ENCODE measurements at regions not wholly inside any gene's neighbourhood (a gene's known extent, or its start where the extent isn't known, plus 50 kb on each side); places are given as distances from the start of the nearest gene placed in this dataset.

GRCh38 chr11:80240245-80240644 is 799.4 kb upstream of the TENM4 start:
- Histone ChIP-seq H4K5ac (ENCODE audit: insufficient read length, low read depth, low read length) (no peak overlapping the region), H4K91ac (ENCODE audit: insufficient read length, low read depth, low read length) (no peak overlapping the region), H2BK15ac (ENCODE audit: low read depth, low read length) (no peak overlapping the region), H2BK12ac (ENCODE audit: insufficient read length, low read depth, low read length) (no peak overlapping the region), H2AK5ac (ENCODE audit: insufficient read length, low read length) (no peak overlapping the region), H4K20me1 (ENCODE audit: control insufficient read depth, insufficient read depth, insufficient read length) (no peaks in the 10 kb centered on the region), H3K4me2 (ENCODE audit: insufficient read depth, insufficient read length, low read length) (no peak overlapping the region), H3K9me3 (ENCODE audit: control insufficient read depth, low read depth, low read length) (no peaks in the 10 kb centered on the region), H3K56ac (ENCODE audit: insufficient read length, low read depth, low read length) (no peak overlapping the region), H3K79me1 (ENCODE audit: insufficient read depth, low read depth, low read length, poor library complexity, severe bottlenecking) (no peaks in the 10 kb centered on the region), H3T11ph (ENCODE audit: low read length) (no peak overlapping the region), H2AFZ (ENCODE audit: low read length) (no peak overlapping the region), H3K18ac (ENCODE audit: insufficient read length, low read depth, low read length) (no peak overlapping the region), H2BK20ac (ENCODE audit: low read depth, low read length, poor library complexity, severe bottlenecking) (no peak overlapping the region), H3K9ac (ENCODE audit: extremely low read depth, insufficient read length, low read length) (no peak overlapping the region), H3K4ac (ENCODE audit: low read depth, low read length) (no peak overlapping the region), H2BK120ac (ENCODE audit: low read depth, low read length, poor library complexity, severe bottlenecking) (no peak overlapping the region), H3K79me2 (ENCODE audit: insufficient read depth, low read length) (no peaks in the 10 kb centered on the region), H3K14ac (ENCODE audit: insufficient read depth, low read length) (no peak overlapping the region), H3K27me3 (ENCODE audit: insufficient read depth, low read length) (no peaks in the 10 kb centered on the region), H3K23me2 (ENCODE audit: insufficient read length, low read depth, low read length, poor library complexity, severe bottlenecking) (no peaks in the 10 kb centered on the region), H4K8ac (replicated peaks; ENCODE audit: insufficient read length, low read depth, low read length) (no peak overlapping the region), H3K27ac (ENCODE audit: insufficient read length, low read depth, low read length) (no peak overlapping the region), H3K23ac (ENCODE audit: insufficient read length, low read depth, low read length) (no peak overlapping the region), H2BK5ac (ENCODE audit: insufficient read length, low read length) (no peak overlapping the region), H3K4me1 (ENCODE audit: insufficient read depth, low read length) (no peaks in the 10 kb centered on the region)
- WGBS (ENCODE audit: extremely low coverage, insufficient read length, low lambda C conversion rate), result no CpG with 5 or more reads among the region's 1 CpG
- Mint-ChIP-seq H3K9me3 (peaks cover 8 to 12% of the 10 kb centered on the region in 2 experiments; a peak in 4 of 5 replicates), H3K27ac (no peak overlapping the region), H3K4me1 (no peaks in the 10 kb centered on the region), H3K4me3 (no peak overlapping the region), H3K36me3 (ENCODE audit: insufficient read depth in 1 of 3, low read depth in 3 of 3) (peaks cover 5% of the 10 kb centered on the region in 3 experiments; a peak in 4 of 7 replicates), H3K27me3 (ENCODE audit: low read depth) (no peaks in the 10 kb centered on the region; the same call in 1 of the 2 replicates)
- no peak for TF ChIP-seq CTCF (conservative IDR thresholded peaks at IDR 0.05)
- DNase-seq, result no peak

All from H9 (cell line).